Activated CD4-positive, alpha-beta T cell treated with anti-CD3 and anti-CD28 coated beads for 1 hour (primary cell): ENCODE measurements at regions not wholly inside any gene's neighbourhood (a gene's known extent, or its start where the extent isn't known, plus 50 kb on each side); places are given as distances from the start of the nearest gene placed in this dataset.

Experiments used
- DNase-seq: peaks from one replicate; pipeline ENCODE4 v3.0.0-alpha.2; 2020

- no peak for DNase-seq
These were observed 739.4 kb upstream of the RAB6C start for GRCh38 chr2:129240061-129240460.

DNA sequence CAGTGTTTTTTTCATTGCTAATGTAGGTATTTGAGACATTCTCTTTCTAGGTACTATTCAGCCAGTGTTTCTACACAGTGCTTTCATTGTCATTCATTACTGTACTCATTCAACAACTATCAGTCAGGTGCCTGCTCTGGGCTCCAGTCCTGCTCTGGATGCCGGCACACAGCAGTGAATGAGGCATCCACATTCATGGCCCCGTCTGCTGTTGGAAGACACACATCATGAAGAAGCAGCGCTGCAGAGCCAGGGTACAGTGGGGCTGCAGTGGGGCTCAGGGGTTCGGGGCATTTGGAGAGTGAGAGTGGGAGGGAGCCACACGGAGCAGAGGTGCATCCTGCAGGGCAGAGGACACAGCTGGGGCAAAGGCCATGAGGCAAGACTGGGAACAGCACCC, 737.2 kb upstream of the RAB6C start:
- no peak for DNase-seq

DNA sequence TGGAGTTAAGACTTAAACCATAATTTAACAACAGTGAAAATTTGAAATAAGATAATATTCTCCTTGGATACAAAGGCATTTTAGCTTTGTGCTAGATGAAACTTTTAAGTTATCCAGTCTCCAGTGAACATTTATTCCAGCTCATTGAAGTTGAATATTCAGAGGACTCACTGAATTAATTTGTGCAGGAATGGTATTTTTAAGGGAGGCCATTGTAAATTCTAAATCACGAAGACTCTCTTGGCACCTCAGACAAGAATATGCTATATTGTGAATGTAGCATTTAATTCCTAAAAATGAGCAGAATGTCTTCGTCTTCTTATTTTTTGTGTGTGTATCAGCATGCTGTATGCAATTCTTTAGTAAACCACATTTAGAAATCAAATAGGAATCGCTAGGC, 731.7 kb upstream of the RAB6C start:
- DNase-seq, result no peak

DNA sequence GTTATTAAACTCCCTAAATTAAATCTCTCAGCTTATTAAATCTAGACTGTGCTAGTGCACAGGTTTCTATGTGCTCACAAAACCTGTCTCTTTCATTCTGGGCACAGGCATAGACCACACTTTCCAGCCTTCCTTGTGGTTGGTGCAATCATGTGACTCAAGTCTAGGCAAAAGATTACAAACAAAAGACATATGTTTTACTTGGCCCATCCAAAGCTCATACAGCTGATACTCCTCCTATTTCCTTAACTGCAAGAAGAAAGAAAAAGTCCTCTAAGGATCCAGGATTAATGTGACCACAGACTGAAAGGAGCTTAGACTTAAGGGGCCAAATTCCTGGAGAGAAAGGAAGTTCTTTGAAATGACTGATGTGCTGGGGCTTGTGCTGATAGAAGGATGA, 731.3 kb upstream of the RAB6C start:
- no peak for DNase-seq

- DNase-seq, result no peak
These were observed 726.5 kb upstream of the RAB6C start for GRCh38 chr2:129252781-129253460.

DNA sequence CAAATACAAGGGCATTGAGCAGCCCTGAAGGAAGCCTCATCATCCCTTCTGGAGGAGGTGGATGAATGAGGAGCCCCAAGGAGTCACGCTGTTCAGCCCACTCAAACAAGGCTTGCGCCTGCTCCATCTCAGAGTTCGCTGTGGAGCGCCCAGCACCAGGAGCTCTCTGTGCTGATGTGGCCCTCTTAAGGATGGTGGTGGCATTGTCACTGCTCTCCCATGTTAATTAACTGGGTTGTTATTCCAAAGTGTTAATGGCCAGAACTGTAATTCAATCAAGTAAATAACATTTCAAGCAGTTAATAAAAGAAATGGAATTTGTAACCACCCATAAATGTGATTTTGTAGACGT, 726.0 kb upstream of the RAB6C start:
- DNase-seq, result no peak

DNA sequence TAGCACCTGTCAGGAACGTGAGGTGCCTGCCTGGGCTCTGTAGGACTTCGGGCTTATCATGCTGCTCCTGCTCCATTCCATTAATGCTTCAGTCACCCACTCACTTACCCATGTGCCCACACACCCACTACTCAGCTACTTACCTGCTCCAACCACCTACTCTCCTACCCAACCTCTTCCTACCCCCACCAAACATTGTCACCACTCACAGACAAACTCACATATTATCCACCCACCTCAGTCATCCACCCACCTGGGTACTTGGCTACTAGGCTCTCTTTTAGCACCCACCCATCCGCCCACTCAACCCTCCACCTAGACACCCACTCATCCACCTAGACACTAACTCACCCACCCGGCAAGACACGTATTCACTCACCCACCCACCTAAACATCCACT, 724.7 kb upstream of the RAB6C start:
- no peak for DNase-seq

DNA sequence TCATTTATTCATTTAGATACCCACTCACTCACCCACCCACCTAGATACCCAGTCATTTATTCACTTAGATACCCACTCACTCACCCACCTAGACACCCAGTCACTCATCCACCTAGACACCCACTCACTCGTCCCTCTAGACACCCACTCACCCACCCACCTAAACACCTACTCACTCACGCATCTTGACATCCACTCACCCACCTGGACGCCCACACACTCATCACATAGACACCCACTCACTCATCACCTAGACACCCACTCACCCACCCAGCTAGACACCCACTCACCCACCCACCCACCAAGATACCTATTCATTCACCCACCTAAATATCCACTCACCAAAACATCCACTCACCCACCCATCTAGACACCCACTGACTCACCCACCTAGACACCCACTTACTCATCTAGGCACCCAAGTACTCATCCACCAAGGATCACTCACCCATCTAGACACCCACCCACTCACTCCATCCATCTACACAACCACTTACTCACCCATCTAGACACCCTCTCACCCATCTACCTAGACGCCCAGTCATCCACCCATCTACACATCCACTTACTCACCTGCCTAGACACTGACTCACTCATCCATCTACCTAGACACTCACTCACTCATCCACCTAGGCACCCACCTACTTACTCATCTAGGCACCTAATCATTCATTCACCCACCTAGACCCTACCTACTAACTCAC, 723.7 kb upstream of the RAB6C start:
- DNase-seq, result no peak

GRCh38 chr2:129256642-129257041, 722.8 kb upstream of the RAB6C start:
- no peak for DNase-seq

DNA sequence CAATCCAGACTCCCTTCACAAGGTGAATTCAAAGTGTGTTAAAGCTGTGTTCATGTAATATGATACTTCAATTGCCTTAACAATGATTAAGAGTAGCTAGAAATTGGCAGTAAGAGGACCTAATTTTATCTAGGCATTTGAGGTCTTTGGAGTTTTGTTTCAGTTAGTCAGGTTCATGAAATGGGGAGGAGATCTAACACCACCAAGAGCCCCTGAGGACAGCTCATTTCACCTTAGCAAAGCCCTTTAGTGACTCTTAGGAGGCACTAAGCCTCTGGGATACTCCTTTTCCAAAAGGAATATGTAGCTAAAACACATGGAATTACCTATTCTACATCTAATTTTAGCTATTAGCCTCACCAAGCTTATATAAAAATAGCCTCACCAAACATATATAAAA, 716.5 kb upstream of the RAB6C start:
- DNase-seq, result no peak

GRCh38 chr2:129263939-129264338, 715.5 kb upstream of the RAB6C start:
- no peak for DNase-seq

- no peak for DNase-seq
These were observed 711.9 kb upstream of the RAB6C start for GRCh38 chr2:129267559-129267958.

- no peak for DNase-seq
These were observed 706.0 kb upstream of the RAB6C start for GRCh38 chr2:129273266-129274037.

DNA sequence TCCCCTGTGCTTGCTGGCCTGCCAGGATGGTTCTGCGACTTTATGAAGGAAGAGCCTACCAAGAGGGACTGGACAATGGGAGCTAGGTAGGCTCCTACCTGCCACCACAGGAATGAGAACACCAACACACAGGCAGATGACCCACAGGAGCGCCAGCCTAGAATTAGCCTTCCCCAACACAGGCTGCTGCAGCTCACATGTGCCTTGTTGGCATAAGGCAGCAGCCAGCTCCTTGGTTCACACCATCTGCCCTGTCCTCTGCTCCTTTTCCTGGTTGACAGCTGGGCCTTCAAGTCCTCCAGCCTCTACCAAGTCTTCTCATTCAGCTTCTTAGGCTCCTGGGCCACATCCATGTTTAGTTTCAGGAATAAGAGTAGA, 705.4 kb upstream of the RAB6C start:
- no peak for DNase-seq

GRCh38 chr2:129274918-129275317, 704.5 kb upstream of the RAB6C start:
- no peak for DNase-seq

DNA sequence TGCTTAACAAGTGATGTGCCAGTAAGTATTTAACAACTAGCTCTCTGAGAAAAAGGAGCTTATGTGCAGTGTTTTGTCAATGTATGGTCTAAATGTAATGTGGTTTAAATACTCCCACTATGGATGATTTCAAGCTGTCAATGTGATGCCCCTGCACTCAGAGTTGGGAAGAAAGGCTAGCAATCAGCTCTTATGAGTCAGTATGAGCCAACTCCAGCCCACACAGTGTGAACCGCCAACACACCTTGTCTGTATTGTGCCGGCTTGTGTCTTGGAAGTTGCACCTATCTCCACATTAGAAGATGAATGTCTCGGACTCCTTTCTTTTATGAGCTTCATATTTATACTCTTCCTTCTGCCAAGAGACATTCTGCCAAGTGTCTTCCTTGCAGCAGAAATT, 703.8 kb upstream of the RAB6C start:
- no peak for DNase-seq

DNA sequence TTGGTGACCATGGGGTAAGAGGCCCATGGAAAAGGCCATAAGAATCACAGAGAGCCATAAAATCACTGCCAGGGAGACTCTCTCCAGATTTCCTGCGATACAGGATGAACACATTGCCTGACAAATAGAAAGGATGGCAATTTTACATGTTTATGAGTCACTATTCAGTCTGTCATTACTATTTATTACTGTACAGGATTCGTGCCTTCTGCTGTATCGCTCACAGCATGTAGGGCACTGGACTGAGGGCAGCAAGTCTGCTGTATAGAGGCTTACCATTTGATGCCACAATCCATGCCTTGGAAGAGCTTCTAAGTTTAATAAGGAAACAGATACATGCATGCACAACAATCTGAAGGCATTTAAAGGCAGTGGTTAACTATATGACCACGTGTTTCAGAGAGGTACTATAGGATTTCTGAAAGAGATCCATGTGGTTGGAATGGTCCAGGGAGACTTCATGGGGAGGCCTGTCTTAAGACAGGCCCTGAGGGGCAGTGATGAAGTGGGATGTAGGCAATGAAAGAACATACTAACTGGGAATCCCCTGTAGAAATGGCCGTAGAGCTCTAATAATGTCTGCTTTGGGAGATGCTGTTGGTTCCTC, 702.4 kb upstream of the RAB6C start:
- no peak for DNase-seq

- DNase-seq, result no peak
These were observed 701.9 kb upstream of the RAB6C start for GRCh38 chr2:129277585-129277981.

- no peak for DNase-seq
These were observed 697.5 kb upstream of the RAB6C start for GRCh38 chr2:129281791-129282530.

GRCh38 chr2:129285012-129285411, 694.5 kb upstream of the RAB6C start:
- no peak for DNase-seq

GRCh38 chr2:129293326-129293725, 686.1 kb upstream of the RAB6C start:
- no peak for DNase-seq

GRCh38 chr2:129296396-129296795, 683.1 kb upstream of the RAB6C start:
- DNase-seq, result no peak

GRCh38 chr2:129296806-129297205, 682.7 kb upstream of the RAB6C start:
- DNase-seq, result no peak
